ENCODE measurements at regions not wholly inside any gene's neighbourhood (a gene's known extent, or its start where the extent isn't known, plus 50 kb on each side); places are given as distances from the start of the nearest gene placed in this dataset.
"Not testable (repeated sequence)": the region's sequence is repeated elsewhere in the genome, so short reads cannot be mapped to it uniquely, and the experiment has no call there.

- peak; percentile 74 for DNase-seq (ENCODE audit: low read depth)
- no peak overlapping the region for H3K4me3 ChIP-seq (ENCODE audit: low read depth, low read length)
These were observed 66.6 kb downstream of the TNFAIP3 start for GRCh38 chr6:137933696-137934095.

DNA sequence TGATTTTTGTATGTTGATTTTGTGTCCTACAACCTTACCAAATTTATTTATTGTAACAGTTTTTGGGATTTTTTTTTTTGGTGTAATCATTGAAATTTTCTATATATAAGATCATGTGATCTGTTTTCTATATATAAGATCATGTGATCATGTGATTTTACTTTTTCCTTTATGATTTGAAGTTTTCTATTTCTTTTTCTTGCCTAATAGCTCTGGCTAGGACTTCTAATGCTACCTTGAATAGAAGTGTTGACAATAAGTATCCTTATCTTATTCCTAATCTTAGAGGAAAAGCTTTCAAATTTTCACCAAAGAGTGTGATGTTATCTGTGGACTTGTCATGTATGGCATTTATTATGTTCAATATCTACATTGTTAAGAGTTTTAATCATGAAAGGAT is 69.7 kb downstream of the TNFAIP3 start:
- DNase-seq (ENCODE audit: low read depth), result no peak
- H3K4me3 ChIP-seq (ENCODE audit: low read depth, low read length), result no peak overlapping the region

DNA sequence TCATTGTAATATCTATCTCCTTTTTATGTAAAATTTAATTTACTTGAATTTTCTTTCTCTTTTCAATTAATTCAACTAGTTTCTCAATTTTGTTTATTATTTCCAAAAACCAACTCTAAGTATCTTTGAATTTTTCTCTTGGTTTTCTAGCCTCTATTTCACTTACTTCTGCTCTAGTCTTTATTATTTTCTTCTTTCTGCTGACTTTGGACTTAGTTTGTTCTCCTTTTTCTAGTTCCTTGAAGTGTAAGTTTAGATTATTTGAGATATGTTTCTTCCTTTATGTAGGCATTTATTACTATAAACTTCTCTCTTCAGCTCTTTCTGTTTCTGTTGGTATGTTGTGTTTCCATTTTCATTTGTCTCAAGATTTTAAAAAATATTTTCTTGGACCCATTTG is 70.8 kb downstream of the TNFAIP3 start:
- DNase-seq (ENCODE audit: low read depth), result no peak
- no peak overlapping the region for H3K4me3 ChIP-seq (ENCODE audit: low read depth, low read length)

- no peak overlapping the region for H3K4me3 ChIP-seq (ENCODE audit: low read depth, low read length)
- no peak for DNase-seq (ENCODE audit: low read depth)
These were observed 71.8 kb downstream of the TNFAIP3 start for GRCh38 chr6:137938770-137939379.

DNA sequence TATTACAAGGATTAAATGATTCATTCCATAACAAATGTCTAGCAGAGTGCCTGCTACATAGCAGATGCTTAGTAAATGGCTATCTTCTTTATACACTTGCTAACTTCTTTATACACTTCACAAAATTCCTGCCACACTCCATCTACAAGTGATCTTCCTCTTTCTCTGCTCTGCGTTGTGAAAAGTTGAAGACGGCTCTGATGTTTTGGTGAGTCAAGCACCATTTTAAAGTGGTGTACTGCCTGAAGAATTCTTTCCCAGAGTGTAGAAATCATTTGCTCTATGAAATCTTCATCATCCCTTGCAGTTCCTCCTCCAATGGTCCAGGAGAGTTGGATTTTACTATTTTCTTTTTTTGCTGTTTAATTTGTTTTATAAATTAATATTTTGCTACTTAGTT is 74.9 kb downstream of the TNFAIP3 start:
- no peak for DNase-seq (ENCODE audit: low read depth)

DNA sequence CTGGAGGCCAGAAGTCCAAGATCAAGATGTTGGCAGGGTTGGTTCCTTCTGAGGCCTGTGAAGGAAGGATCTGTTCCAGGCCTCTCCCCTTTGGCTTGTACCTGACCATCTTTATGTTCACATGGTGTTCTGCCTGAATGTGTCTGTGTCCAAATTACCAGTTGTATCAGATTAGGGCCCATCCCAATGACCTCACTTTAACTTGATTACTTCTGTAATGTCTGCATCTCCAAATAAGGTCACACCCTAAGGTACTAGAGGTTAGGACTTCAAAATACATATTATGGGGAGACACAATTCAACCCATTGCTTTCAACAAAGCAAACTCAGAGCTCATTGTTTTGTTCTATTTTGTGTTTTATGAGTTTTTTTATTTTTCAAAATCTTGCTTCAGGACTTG is 75.7 kb downstream of the TNFAIP3 start:
- no peak for DNase-seq (ENCODE audit: low read depth)

More for the DNA sequence above, 74.9 kb downstream of the TNFAIP3 start:
- H3K4me3 ChIP-seq (ENCODE audit: low read depth, low read length), result no peak overlapping the region

DNA sequence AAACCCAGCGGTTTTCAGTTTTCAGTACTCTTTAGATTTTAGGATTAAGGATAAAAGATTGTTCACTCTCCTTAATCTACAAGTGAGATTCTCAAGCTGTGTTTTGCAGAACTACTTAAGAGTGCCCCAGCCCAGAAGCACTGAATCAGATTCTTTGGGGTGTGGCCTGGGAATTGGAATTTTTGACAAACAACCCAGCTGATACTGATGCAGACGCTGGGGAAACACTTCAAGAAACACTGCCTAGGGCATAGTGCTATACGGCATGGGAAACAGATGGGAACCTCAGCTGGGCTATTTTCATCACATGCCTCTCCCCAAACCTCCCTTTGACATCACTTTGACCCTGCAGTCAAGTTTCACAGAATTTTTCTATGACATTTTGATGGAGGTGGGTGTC is 77.3 kb downstream of the TNFAIP3 start:
- not testable (repeated sequence) for DNase-seq (ENCODE audit: low read depth); H3K4me3 ChIP-seq (ENCODE audit: low read depth, low read length)

More for the DNA sequence above, 75.7 kb downstream of the TNFAIP3 start:
- no peak overlapping the region for H3K4me3 ChIP-seq (ENCODE audit: low read depth, low read length)

DNA sequence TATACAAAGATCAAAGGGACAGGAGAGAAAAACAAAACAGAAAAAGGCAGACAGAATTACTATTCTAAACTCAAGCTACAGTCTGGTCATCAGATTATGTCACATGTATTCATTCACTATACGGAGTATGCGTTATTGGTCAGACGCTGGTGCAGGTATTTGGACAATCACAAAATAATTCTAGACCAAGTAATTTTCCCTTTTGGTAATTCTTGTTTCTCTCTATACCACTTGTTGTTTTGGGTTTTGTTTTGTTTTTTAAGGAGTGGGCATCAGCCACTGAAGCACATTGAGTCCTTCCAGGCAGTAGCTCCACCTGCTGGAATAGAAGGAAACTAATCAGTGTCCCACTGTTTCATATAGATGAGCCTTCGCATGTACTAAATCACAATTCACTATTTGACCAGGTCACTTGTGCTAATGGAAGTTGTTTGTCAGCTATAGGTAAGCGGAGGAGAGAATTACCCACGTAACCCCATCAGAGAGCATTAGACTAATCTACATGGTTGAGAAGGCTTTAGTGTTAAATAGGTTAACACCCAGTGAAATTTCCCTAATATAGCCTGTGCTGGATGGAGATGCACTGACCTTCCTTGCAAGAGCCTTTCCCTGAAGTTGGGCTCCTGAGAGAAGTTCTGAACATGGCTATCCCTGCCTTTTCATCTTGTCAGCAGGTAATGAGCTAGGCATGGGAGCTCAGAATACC is 77.9 kb downstream of the TNFAIP3 start:
- no peak overlapping the region for H3K4me3 ChIP-seq (ENCODE audit: low read depth, low read length)
- no peak for DNase-seq (ENCODE audit: low read depth)

GRCh38 chr6:137949686-137950390 is 82.8 kb downstream of the TNFAIP3 start:
- H3K4me3 ChIP-seq (ENCODE audit: low read depth, low read length), result no peak overlapping the region
- DNase-seq (ENCODE audit: low read depth), result no peak

DNA sequence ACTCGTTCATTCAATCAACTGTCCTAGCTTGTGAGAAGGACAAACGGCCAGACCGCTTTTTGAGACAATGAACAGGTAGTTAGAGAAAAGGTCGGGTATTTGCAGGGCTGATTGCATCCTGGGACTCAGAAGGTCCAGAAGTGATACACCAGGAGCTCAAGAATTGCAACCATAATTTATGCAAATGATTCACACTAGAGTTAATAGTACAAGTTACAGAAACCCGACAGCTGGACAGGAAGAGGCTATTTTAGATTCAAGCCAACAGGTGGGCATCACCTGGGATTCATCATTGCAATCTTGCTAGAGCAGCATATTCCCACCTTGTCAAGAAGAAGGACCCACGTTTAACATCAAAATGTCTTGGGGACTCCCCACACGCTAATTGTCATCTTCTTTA is 83.5 kb downstream of the TNFAIP3 start:
- DNase-seq (ENCODE audit: low read depth), result no peak
- H3K4me3 ChIP-seq (ENCODE audit: low read depth, low read length), result no peak overlapping the region

GRCh38 chr6:137951064-137951597 is 84.1 kb downstream of the TNFAIP3 start:
- no peak overlapping the region for H3K4me3 ChIP-seq (ENCODE audit: low read depth, low read length)
- DNase-seq (ENCODE audit: low read depth), result no peak

DNA sequence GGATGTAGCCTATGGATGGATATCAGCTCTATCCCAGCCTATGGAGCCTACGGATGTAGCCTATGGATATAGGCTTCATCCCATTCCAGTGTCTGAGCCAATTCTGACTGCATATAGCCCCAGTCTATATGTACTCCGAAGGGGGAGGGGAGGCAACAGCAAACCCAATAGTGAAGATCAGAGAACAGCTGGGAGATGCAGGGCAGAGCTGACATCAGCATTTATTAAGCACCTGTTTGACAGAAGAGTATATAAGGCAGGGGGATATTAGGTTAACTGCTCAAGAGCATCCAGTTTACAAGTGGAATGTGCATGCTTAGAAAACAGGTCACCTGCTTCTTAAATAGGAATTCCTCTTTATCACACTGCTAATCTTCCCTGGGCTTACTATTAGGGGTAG is 85.2 kb downstream of the TNFAIP3 start:
- no peak for DNase-seq (ENCODE audit: low read depth)
- no peak overlapping the region for H3K4me3 ChIP-seq (ENCODE audit: low read depth, low read length)

GRCh38 chr6:137953761-137954160 is 86.7 kb downstream of the TNFAIP3 start:
- no peak overlapping the region for H3K4me3 ChIP-seq (ENCODE audit: low read depth, low read length)
- DNase-seq (ENCODE audit: low read depth), result no peak

GRCh38 chr6:137954253-137954652 is 87.2 kb downstream of the TNFAIP3 start:
- DNase-seq (ENCODE audit: low read depth), result no peak

DNA sequence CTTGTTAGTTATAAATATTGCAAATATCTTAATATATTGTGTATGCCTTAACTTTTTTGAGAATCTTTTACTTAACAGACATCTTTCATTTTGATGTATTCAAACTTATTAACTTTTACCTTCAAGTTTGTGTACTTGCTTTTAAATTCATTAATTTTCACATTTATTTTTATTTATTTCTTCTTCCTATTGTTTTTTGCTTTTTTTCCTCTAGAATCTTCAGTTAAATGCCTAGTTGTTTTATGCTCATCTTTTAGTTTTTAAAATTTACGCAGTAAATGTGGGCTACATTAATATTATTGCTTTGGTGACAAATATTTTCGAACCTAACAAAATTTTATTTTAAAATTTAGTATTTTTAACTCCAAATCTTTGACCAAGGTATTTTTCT is 89.0 kb downstream of the TNFAIP3 start:
- DNase-seq (ENCODE audit: low read depth), result no peak
- no peak overlapping the region for H3K4me3 ChIP-seq (ENCODE audit: low read depth, low read length)

More at GRCh38 chr6:137954253-137954652, 87.2 kb downstream of the TNFAIP3 start:
- H3K4me3 ChIP-seq (ENCODE audit: low read depth, low read length), result no peak overlapping the region

DNA sequence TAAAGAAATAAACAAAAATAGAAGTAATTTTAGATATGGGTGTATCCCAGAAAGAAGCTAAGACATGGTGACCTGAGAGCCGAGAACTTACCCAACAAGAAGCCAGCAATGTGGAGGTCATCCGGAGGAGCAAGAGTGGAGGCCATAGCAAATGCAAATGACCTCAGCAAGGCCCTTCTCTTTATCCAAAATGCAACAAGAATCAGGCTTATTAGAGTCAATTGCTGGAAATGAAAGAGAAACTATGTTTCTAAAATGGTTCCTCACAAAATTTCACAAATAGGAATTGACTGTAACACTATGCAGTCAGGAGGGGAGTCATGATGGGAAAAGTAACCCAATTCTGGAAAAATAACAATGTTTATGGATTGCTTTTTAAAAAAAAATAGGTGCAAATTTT is 90.4 kb downstream of the TNFAIP3 start:
- DNase-seq (ENCODE audit: low read depth), result no peak
- H3K4me3 ChIP-seq (ENCODE audit: low read depth, low read length), result no peak overlapping the region

- DNase-seq (ENCODE audit: low read depth), result no peak
- no peak overlapping the region for H3K4me3 ChIP-seq (ENCODE audit: low read depth, low read length)
These were observed 91.9 kb downstream of the TNFAIP3 start for GRCh38 chr6:137958811-137959565.

DNA sequence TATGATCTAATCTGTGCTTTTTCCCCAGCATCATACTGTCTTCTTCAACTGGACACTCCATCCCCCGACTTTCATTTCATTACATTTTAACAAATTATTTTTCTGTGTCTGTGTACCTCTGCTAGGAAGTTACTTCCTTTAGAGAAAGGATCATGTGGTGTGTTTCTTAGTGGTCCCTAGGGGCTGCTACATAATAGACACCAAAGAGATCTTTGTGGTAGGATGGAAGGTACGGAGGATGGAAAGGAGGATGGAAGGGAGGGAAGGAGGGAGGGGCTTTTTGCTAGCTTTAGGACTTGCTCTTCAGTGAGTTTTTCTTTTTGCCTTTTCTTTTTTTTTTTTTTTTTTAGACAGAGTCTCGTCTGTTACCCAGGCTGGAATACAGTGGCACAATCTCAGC is 95.7 kb downstream of the TNFAIP3 start:
- H3K4me3 ChIP-seq (ENCODE audit: low read depth, low read length), result no peak overlapping the region
- DNase-seq (ENCODE audit: low read depth), result no peak

DNA sequence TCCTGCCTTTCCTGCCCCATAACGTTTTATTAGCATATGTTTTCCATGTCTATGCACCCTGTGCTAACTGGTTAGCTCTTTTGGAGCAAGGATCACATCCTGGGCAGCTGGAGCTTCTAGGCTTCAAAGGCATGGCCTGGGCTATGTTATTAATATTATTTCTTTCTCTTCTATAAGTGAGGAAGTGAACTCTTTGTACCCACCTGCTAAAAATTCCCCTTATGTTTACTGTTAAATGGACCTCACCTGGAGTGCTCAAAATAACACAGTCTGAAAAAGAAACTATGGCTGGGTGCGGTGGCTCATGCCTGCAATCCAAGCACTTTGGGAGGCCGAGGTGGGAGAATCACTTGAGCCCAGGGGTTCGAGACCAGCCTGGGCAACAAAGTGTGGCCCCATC is 97.8 kb downstream of the TNFAIP3 start:
- no peak for DNase-seq (ENCODE audit: low read depth)
- no peak overlapping the region for H3K4me3 ChIP-seq (ENCODE audit: low read depth, low read length)

Data from skeletal muscle cell (primary cell).